ENCODE measurements at regions not wholly inside any gene's neighbourhood (a gene's known extent, or its start where the extent isn't known, plus 50 kb on each side); places are given as distances from the start of the nearest gene placed in this dataset.

GRCh38 chr15:96595951-96596350 is 265.5 kb downstream of the NR2F2 start:
- no peak for TF ChIP-seq POLR2A (IDR thresholded peaks at IDR 0.05)
- no peak for TF ChIP-seq EP300 (IDR thresholded peaks at IDR 0.05)

Data from tibial nerve (tissue), 3 donors.